ENCODE measurements at regions not wholly inside any gene's neighbourhood (a gene's known extent, or its start where the extent isn't known, plus 50 kb on each side); places are given as distances from the start of the nearest gene placed in this dataset.

- DNase-seq (ENCODE audit: low read depth in 2 of 2): no peak
Measured at GRCh38 chr4:17174751-17175150, 276.3 kb upstream of the LDB2 start.

GRCh38 chr4:17173300-17173699 is 274.9 kb upstream of the LDB2 start:
- no peak for DNase-seq (ENCODE audit: low read depth in 2 of 2)

- DNase-seq (ENCODE audit: low read depth in 2 of 2): no peak
Measured at GRCh38 chr4:17170131-17170530, 271.7 kb upstream of the LDB2 start.

- no peak for DNase-seq (ENCODE audit: low read depth in 2 of 2)
Measured at GRCh38 chr4:17169699-17170098, 271.3 kb upstream of the LDB2 start.

GRCh38 chr4:17168571-17168970 is 270.1 kb upstream of the LDB2 start:
- DNase-seq (ENCODE audit: low read depth in 2 of 2): no peak

- no peak for DNase-seq (ENCODE audit: low read depth in 2 of 2)
Measured at GRCh38 chr4:17166954-17167353, 268.5 kb upstream of the LDB2 start.

- DNase-seq (ENCODE audit: low read depth in 2 of 2): no peak
Measured at GRCh38 chr4:17165286-17165685, 266.8 kb upstream of the LDB2 start.

GRCh38 chr4:17164666-17165065 is 266.2 kb upstream of the LDB2 start:
- DNase-seq (ENCODE audit: low read depth in 2 of 2): no peak

- no peak for DNase-seq (ENCODE audit: low read depth in 2 of 2)
Measured at GRCh38 chr4:17163156-17163771, 264.8 kb upstream of the LDB2 start.

- DNase-seq (ENCODE audit: low read depth in 2 of 2): no peak
Measured at GRCh38 chr4:17157304-17157703, 258.9 kb upstream of the LDB2 start.

GRCh38 chr4:17155486-17155885 is 257.0 kb upstream of the LDB2 start:
- no peak for DNase-seq (ENCODE audit: low read depth in 2 of 2)

- DNase-seq (ENCODE audit: low read depth in 2 of 2): no peak
Measured at GRCh38 chr4:17153572-17153971, 255.1 kb upstream of the LDB2 start.

- DNase-seq (ENCODE audit: low read depth in 2 of 2): no peak
Measured at GRCh38 chr4:17152941-17153540, 254.6 kb upstream of the LDB2 start.

GRCh38 chr4:17142232-17142711 is 243.8 kb upstream of the LDB2 start:
- DNase-seq (ENCODE audit: low read depth in 2 of 2): no peak

GRCh38 chr4:17138847-17139246 is 240.4 kb upstream of the LDB2 start:
- DNase-seq (ENCODE audit: low read depth in 2 of 2): no peak

GRCh38 chr4:17134565-17134964 is 236.1 kb upstream of the LDB2 start:
- DNase-seq (ENCODE audit: low read depth in 2 of 2): no peak

- DNase-seq (ENCODE audit: low read depth in 2 of 2): no peak
Measured at GRCh38 chr4:17134100-17134499, 235.7 kb upstream of the LDB2 start.

GRCh38 chr4:17132226-17132625 is 233.8 kb upstream of the LDB2 start:
- no peak for DNase-seq (ENCODE audit: low read depth in 2 of 2)

GRCh38 chr4:17128268-17128667 is 229.8 kb upstream of the LDB2 start:
- no peak for DNase-seq (ENCODE audit: low read depth in 2 of 2)

- DNase-seq (ENCODE audit: low read depth in 2 of 2): no peak
Measured at GRCh38 chr4:17126321-17126966, 228.0 kb upstream of the LDB2 start.

- no peak for DNase-seq (ENCODE audit: low read depth in 2 of 2)
Measured at GRCh38 chr4:17124767-17125166, 226.3 kb upstream of the LDB2 start.

GRCh38 chr4:17120761-17121160 is 222.3 kb upstream of the LDB2 start:
- DNase-seq (ENCODE audit: low read depth in 2 of 2): no peak

GRCh38 chr4:17117746-17118145 is 219.3 kb upstream of the LDB2 start:
- DNase-seq (ENCODE audit: low read depth in 2 of 2): no peak

Measured in stimulated activated CD8-positive, alpha-beta memory T cell treated with anti-CD3 and anti-CD28 coated beads, Interleukin-2, amount 100 ng/mL, for 48 hours (primary cell).